ENCODE measurements at regions not wholly inside any gene's neighbourhood (a gene's known extent, or its start where the extent isn't known, plus 50 kb on each side); places are given as distances from the start of the nearest gene placed in this dataset.

DNA sequence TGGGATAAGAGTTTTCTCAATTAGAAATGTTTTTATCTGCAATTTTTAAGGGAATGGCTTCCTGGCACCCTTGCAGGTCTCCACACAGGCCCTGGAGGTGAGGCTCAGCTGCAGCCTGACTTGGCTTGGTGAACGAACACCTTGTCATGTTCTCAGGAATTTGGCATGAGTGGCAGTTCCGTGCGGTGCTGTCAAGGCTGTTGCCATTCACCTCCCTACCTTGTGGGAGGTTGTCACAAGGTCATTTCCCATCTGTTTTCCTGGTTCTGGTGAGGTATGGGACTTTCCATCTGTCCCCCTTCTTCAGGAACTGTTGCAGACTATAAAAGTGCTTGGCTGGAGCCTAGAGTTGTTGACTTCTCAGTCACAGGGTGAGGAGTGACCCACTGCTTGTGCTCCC lies 82.9 kb downstream of the ELOVL4 start:
- no peak for DNase-seq

DNA sequence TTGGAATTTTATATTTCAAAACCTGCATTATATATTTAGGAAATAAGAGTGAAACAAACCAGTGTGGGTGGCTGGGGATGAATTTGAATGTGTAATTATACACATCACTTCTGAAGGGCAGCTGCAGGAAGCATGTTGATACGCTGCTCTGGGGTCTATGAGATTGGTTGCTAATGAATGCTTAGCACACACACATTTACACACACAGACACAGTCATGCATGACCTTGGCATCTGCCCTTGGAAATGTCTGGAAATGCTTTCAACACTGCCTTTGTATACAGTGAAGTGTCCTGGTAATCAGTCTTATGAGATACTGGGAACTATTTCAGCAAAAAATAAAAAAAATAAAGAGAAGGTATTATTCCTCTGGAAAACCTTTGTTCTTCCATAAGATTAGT lies 83.4 kb downstream of the ELOVL4 start:
- no peak for DNase-seq

DNA sequence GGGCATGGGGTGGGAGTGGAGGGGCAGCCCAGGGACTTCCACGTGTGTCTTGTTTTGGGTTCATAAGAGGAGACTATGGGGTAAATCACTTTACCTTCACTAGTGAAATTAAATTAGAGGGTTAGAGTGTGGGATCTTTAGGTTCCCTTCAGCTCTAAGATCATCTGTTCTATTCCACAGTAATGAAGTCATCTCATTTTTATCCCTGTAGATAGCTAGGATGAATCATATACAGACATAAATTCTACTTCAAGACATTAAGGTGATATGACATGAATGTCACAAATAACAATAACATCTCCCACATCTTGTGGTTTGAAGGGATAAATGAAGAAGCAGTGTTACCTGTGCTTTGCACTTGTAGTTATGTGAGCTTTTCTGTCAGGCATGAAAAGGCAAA lies 83.8 kb downstream of the ELOVL4 start:
- no peak for DNase-seq

DNA sequence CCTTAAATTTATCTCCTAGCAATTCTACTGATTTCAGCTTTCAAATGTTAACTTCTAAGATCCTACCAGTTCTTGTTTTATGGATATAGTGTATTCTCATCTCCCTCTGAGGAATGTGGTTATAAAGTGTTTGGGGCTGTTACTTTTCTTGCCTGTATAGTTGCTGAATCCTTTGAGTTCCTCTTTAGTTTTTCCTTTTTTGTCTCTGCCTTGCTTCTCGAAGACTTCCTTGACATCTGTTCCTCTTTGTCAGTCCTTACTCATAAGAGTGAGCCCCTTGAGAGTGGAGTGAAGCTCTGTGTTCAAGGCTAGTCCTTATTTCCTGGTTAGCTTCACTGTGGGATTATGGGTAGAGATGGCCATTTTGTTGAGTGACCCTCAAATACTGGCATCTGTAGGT lies 84.6 kb downstream of the ELOVL4 start:
- DNase-seq = no peak

DNA sequence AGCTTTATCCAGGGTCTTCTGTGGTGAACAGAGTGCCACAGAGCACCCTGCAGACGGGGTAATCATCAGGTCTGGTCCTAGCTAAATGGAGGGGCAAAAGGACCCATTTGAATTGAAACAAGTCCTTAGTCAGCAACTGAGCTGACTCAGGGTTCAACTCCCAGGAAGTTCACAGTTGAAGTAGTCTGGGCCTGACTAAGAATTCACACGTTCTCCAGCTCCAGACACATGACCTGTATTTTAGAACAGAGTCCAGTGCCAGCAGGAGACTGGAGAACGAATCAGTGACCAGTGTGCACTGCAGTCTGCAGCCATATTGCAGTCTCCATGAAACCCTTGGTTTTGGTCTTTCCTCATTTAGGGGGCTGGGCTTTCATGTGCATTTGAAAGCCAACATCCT lies 85.2 kb downstream of the ELOVL4 start:
- DNase-seq = no peak

DNA sequence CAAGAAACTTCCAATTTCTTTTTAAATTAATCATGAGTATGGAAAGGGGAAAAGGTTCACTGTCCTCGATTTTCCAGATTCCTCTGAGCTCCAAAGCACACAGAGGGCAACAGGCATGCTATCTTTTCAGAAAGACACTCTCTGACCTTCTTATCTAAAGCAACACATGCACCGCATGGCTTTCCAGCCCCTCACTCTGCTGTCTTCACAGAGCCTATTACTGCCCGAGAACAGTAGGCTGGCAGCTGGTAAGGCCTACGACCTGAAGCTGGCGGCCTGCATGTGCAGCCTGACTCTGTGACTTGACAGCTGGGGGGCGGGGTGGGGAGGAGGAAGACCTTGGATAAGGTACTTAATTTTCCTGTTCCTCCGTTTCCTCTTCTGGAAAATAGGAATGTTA lies 86.3 kb downstream of the ELOVL4 start:
- no peak for DNase-seq

DNA sequence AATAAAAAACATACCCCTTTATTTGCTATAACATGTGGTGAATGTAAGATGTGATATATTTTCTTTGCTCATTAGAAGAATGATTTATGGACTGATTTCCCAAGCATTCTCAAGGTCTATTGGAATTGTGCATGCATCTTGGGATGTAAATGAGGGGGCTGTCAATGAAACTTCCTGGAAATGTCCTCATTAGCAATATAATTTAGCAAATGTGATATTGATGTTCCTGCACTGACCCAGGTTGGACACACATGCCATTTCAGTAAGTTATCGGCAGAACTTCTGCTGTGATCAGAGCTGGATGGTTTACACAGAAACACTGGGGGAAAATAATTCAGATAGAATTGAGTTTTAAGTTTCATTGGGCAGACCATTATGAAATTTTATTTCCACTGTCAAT lies 99.9 kb downstream of the ELOVL4 start:
- DNase-seq = no peak

DNA sequence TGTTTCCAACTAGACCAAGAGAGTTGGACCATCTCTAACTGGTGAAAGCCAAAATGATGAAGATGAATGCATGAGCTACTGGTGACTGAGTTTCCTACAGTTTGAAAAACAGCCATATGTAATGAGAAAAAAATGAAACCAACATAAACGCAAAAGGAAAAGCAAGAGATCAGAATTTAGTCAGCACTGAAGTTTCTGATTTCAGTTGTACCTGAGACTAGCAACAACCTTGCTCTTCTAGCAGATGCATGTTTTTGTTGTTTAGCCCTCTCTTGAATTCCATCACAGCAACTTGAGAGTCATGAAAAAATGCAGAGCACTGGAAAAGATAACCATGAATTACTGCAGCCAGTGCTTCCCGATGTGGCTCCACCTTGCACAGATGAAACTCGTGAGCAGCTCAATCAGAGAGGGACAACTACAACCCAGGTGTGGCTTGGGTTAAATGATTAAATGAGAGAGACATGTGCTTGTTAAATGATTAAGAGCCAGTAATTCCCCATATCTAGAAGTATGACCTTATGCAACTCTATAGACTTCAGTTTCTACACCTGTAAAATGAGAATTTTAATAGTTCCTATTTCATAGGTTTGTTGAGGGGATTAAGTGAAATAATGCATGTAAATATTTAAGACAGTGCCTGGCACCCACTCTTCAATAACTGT lies 104.8 kb downstream of the ELOVL4 start:
- DNase-seq = no peak

DNA sequence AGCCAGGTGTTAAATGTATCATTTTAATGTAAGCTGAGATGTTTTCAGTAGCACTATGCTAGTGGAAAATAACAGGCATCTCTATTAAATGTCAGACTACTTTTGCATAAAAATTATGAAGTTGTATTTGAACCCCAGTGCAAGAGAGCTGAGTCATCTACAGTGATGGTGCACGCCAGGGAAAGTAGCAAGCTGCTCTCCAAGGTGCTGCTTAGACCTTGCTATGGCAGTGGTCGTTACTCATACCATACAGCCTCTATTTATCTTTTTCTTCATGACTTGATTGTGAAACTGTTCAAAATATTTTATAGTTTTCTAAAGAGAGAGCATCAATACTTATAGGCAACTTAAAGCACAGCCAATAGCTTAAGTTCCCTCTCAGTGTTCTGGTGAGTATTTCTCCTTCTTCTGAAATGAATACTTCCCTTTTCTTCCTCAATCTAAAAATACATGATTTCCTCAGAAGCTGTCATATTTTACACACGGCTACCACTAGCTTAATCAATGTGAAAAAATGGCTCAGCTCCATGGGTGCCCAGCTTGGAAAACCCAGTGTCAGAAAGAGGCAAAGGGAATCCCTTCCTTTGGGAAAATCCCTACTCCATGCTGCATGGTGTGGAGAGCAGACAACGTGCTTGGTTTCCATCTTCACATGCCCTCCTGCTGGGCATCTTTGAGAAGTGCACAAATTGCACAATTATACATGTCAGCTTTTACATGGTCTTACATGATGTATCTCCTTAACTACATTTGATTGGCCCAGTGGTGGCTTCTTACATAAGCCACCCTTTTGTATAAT lies 105.6 kb downstream of the ELOVL4 start:
- DNase-seq = no peak

DNA sequence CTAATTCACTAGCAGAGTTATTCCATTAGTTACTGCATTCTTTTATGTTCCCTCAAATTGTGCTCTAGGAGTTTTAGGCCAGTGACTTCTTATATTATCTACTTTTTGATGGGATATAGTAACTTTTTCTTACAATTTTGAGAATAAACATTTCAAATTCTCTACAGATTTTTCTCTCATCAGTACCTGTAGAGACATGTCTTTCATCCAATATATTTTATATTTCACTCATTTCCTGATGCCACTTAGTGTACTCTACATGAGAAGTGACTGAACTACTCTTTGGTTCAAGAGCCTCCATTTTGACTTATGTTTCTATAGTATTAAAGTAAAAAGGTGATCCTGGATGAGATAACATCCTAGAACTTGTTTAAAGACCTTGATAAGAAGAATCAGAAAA lies 108.5 kb downstream of the ELOVL4 start:
- no peak for DNase-seq

DNA sequence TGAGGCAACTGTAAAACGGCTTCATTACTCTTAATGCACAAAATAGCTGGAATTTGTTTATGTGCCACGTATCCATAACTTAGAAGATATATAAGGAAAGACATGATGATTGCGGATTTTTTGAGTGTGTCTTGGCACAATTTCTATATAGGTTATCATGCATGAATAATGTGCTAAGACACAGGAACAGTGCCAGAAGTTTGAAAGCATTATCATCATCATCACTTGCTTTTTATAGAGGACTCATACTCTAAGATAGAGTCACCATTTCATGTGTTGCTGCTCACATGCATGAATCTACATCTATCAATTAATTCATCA lies 113.4 kb downstream of the ELOVL4 start:
- no peak for DNase-seq

DNA sequence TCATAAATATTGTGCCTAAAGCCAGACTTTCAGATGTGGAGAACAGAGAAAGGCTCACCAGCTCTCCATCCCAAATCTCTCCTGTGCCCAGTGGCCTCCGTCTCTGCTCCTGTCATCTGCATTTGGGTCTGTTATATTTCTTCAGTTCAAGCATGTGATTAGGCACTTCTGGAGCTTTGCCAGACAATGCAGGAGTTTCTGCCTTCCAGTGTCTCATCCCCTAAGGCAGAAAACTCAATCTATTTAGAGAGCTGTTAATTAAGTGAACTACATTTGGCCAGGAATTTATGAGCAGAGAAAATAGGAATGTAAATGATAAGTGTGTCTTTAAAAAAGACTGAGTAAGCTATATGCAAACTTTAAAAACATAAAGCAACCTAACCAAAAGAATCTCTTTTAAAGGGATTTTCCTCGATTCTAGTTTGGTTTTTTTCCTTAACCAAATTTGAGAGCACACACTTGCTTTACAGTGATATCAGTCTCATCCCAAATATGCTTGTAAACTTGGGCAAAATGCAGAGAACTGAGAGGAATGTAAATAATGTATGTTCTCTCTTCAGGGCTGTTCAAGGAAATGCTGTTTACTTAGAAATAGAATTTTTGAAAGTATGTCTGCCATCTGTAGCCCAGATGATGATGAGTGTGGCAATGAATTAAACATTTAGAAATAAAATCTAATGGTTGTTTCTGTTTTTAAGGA lies 113.9 kb downstream of the ELOVL4 start:
- no peak for DNase-seq

DNA sequence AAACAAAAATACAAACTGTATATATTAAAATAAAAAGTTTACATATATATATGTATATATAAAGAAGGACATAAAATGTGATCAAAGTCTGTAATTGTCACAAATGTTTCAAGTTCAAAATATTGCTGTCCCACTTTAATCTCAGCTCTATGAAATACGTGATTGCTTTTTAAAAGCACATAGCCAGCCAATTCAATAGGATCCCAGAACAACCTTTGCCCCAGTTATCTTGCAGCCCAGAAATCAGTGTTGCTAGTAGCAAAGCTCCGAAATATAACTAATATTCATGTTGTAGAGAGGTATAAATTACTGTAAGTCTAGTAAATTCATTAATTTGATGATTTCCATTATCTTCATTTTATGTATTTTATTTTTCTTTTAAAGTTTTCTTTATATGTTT lies 114.6 kb downstream of the ELOVL4 start:
- DNase-seq = no peak

DNA sequence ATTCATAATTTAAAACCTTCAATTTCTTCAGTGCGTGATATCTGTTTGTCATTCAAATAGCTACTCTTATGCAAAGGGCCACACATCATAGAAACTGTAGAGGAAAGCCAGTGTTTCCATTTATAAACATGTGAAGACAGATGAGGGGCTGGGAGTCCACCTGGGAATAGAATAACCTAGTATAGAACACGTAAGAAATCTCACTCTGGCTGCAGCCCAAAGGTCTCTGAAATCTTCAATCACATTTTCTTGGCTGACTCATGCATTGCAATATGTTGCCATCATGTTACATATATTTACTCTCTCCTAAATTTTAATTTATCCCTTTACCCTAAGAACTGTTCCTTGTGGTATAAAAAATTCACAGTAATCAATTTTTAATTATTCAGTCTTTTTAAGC lies 123.2 kb downstream of the ELOVL4 start:
- DNase-seq = no peak

DNA sequence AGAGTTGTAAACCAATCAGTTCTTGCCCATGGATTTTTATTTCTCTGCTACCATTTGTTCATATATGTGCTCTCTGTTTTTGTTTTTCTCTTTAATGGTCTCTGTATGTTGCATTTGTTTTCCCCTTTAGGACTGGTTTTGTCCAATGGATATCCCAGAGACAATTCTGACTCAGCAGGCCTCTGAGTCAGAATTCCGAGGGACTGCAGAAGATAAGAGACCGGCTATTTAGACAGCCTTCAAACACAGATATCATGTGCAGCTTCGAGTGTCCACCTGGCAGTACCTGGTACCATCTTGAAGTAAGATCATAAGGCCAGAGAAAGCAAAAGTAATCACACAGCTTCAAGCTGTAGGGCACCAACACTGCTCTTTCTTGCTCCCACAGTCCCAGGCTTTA lies 125.5 kb downstream of the ELOVL4 start:
- DNase-seq = no peak

DNA sequence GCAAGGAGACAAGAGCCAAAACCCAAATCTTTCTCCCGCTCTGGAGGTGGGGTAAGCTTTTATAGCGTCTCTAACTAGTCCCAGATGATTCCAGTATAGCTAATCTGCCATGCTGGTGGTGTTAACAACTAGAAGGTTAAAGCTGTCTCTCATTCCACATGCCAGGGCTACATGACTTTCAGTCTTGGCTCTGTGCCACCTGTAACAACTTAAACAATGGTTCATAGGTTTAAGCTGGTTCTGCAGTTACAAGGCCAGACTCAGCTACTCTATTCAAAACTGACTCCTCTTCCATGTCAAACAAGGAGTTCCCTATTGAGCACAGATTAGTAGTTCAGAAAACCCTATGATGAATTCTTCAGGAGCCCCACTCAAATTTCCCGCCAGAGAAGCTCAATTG lies 128.9 kb downstream of the ELOVL4 start:
- DNase-seq = no peak

DNA sequence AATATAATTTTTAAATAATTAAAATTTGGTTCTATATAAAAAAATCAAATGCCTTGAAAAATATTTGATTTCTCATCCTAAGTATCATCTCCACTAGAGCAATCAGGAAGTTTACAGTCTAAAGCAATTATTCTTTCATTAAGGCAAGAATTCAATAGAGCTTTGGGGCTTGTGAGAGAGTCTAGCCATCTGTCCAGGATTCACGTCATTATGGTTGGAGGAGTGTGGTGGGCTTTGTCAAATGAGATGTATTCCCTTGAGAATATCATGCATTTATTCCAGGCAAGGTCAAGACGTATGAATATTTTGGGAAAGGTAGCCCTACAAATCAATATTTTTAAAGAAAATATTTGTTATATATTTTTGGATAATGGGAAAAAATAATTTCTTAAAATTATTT lies 132.4 kb downstream of the ELOVL4 start:
- DNase-seq = no peak

DNA sequence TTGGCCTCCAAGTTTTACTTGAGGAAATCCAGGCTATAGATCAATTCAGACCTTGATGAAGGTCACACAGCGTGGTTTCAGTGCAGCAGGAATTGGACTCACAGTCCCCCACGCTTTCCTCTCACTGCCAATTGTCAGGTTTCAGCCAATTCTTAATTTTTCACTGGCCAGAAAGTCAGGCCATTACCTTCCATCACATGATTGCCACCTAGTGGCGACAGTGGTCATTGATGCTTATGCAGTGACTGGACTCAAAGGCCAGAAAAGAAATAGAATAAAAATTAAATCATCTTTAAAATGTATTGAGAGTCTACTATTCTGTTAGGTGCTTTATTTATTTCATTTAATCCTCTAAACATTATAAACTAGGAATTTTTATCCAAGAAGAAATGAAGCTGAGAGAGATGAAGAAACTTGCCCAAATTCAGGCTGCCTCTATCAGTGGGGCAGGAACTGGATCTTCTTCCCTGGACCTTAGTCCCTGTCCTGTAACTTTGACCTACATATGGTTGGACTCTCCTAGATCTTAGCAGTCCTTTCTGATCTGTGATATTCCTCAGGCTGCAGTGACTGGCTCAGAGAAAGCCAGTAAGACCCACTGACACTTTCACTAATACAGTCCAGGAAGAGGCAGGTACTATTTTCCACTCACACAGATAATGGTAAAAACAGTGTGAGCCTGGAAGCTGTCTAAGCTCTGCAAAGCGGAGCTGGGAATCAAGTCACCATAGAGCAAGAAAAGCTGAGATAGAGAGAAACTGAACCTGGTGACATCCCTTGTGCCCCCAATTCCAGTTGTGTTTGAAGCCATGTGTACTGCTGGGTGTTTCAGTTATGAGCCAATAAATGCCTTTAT lies 133.3 kb downstream of the ELOVL4 start:
- peak in 5 of 6 experiments; percentile 6 to 41 (median 21) for DNase-seq

DNA sequence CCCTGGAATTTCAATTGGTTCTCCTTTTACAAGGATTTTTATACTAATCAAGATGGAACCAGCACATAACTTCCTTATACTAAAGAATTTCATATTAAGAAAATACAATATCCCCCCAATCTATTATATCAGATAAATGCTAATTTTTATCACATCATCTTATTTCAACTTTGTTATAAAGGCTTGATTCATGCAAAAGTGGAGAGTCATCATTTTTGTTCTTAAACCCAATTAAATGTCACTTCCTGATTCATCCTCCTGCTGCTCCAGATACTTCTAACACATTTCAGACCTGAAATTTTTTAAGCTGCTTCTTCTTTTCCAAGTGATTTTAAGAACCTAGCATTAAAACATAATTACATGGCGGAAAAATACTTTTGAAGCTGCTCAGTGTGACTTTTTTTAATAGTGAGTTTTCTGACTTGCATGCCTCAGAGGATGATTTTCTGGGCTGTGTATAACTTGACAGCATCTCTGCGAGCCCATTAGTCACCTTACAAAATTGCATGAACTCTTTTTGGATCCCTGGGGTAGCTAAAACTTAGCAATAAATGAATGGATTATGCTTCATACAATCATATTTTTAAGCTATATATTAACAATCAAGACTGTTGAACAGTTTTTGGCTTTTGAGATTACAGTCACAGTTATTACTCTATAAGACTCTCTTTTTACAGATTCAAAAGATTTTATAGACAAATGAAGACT lies 134.1 kb downstream of the ELOVL4 start:
- no peak for DNase-seq

DNA sequence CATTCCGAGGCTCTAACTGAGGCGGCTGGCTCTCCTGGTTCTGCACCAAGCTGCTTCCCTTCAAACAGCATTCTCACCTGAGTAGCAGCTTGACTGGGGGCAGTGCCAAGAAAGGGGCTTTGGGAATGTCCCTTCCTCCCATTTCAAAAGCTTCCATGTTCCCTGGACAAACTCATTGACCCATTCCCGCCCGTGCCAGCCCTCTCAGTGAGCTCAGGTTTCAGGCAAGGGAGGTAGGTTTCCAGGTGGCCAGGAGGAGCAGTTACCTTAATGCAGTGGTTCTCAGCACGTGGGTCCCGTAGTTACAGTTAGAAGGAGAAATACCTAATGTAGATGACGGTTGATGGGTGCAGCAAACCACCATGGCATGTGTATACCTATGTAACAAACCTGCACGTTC lies 135.2 kb downstream of the ELOVL4 start:
- DNase-seq = no peak

DNA sequence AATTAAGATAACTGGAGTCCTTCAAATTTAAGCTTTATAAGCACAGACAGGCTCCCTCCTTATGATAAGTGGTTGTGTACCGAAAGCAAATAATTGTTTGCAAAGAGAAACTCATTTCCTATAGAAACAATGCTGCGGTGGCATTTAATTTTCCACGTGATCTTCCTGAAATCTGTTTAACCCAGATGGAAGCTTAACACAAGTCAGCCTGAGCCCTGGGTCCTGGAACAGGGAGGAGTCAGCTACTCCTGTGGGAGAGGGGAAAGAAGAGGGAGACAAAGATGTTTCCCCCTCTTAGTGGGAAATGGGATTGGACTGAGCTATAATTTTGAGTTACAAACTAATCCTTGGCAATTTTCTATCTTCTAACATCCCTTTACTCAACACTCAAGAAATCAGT lies 136.5 kb downstream of the ELOVL4 start:
- DNase-seq = no peak

DNA sequence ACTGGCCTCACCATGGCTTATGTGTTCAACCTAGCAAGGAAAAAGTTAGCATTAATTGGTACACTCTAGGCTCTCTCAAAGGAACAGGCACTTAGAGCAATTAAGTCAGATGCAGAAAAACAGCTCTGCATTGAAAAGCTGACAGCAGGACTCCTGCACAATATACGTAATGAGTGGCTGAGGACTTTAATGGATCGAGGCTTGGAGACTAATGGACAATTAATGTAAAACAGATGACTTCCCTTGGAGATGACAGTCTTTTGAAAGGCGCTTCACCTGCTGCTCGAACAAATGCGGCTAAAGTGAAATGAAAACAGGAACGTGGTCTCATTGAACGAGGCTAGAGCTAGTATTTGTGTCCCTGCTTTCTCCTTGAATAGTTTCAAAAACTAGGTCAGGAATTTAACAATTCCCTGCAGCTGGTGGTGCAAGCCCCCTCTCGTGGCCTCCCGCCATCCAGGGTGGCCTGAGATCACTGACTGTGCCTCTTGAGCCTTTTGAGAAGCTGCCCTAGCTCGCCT lies 137.1 kb downstream of the ELOVL4 start:
- no peak for DNase-seq

DNA sequence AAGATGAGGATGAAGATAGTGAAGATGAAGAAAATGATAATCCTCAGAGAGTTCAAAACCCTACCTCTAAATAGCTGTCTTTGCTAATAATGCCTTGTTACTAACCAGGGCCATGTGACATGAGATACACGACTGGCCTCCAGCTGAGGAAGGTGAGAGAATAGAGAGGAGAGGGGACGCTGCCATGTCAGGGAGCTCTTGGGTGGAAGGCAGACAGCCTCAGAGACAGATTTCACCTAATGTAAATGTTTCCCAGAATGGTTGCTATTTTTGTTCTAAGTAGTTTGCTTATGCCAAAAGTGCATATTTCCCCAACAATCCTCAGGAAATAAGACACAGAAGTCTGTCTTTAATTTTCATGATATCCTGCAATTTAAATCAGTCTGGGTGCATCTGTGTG lies 138.4 kb downstream of the ELOVL4 start:
- no peak for DNase-seq
